ENCODE measurements at regions not wholly inside any gene's neighbourhood (a gene's known extent, or its start where the extent isn't known, plus 50 kb on each side); places are given as distances from the start of the nearest gene placed in this dataset.

GRCh38 chr1:187226396-187226795, 397.6 kb downstream of the PLA2G4A start:
- Mint-ChIP-seq H3K27ac (no peak overlapping the region), H3K4me1 (peaks cover 7% of the 10 kb centered on the region; the same call in 2 of the 3 replicates), H3K9me3 (no peaks in the 10 kb centered on the region), H3K27me3 (ENCODE audit: insufficient read depth, low read depth, poor library complexity) (no peaks in the 10 kb centered on the region), H3K36me3 (ENCODE audit: low read depth) (no peaks in the 10 kb centered on the region), H3K4me3 (no peak overlapping the region)
- Histone ChIP-seq H2AFZ (no peak overlapping the region), H3K27ac (ENCODE audit: low read depth) (no peak overlapping the region), H4K20me1 (replicated peaks; ENCODE audit: insufficient read depth) (no peaks in the 10 kb centered on the region), H3K79me2 (replicated peaks; ENCODE audit: insufficient read depth) (no peaks in the 10 kb centered on the region), H3K9me2 (ENCODE audit: insufficient read depth) (no peaks in the 10 kb centered on the region), H3K27me3 (ENCODE audit: insufficient read depth) (no peaks in the 10 kb centered on the region), H3K36me3 (ENCODE audit: insufficient read depth) (no peaks in the 10 kb centered on the region), H3K4me3 (no peak overlapping the region), H3K4me1 (ENCODE audit: insufficient read depth) (0 out of 2 replicates have a peak, but pooled peaks cover 5% of the 10 kb centered on the region), H3K4me2 (no peak overlapping the region), H3F3A (replicated peaks; ENCODE audit: low read depth) (no peaks in the 10 kb centered on the region)
- ATAC-seq (no peak), DNase-seq (ENCODE audit: low spot score) (no peak)
- TF ChIP-seq CREB1 (CRISPR knock-in tag; IDR thresholded peaks at IDR 0.05; ENCODE audit: low read depth) (no peak), STAT1 (IDR thresholded peaks at IDR 0.05; ENCODE audit: unreplicated experiment) (no peak), CTCF (conservative IDR thresholded peaks at IDR 0.05; ENCODE audit: low read depth in 2 of 2) (no peak), NANOG (IDR thresholded peaks at IDR 0.05; ENCODE audit: borderline replicate concordance) (no peak), ETS1 (IDR thresholded peaks at IDR 0.05) (no peak), EZH2 (IDR thresholded peaks at IDR 0.05; ENCODE audit: low read depth, unreplicated experiment) (no peak), EZH2phosphoT487 (IDR thresholded peaks at IDR 0.05; ENCODE audit: unreplicated experiment) (no peak), ZNF331 (CRISPR knock-in tag; IDR thresholded peaks at IDR 0.05; ENCODE audit: low read depth) (no peak), JUNB (IDR thresholded peaks at IDR 0.05; ENCODE audit: unreplicated experiment) (no peak), ZNF114 (CRISPR knock-in tag; IDR thresholded peaks at IDR 0.05) (no peak), REST (IDR thresholded peaks at IDR 0.05; ENCODE audit: unreplicated experiment) (no peak)

Measured in GM23338 (cell line).